ENCODE measurements at regions not wholly inside any gene's neighbourhood (a gene's known extent, or its start where the extent isn't known, plus 50 kb on each side); places are given as distances from the start of the nearest gene placed in this dataset.

- no peak for TF ChIP-seq CTCF (IDR thresholded peaks at IDR 0.05; ENCODE audit: partially characterized antibody, unreplicated experiment)
- DNase-seq, result no peak
- H3K27ac Mint-ChIP-seq (ENCODE audit: unreplicated experiment), result no peak overlapping the region
- no peaks in the 10 kb centered on the region for H3K27me3 Mint-ChIP-seq (ENCODE audit: unreplicated experiment)
- no peak overlapping the region for H3K4me3 Mint-ChIP-seq (ENCODE audit: unreplicated experiment)
- H3K4me1 Mint-ChIP-seq (ENCODE audit: low read depth, unreplicated experiment), result peaks cover 7% of the 10 kb centered on the region
- H3K36me3 Mint-ChIP-seq (ENCODE audit: unreplicated experiment), result no peaks in the 10 kb centered on the region
- peaks cover 2% of the 10 kb centered on the region for H3K9me3 Mint-ChIP-seq (ENCODE audit: unreplicated experiment)
These were observed 399.0 kb upstream of the BRINP1 start for GRCh38 chr9:119768266-119768665.

- DNase-seq, result no peak
- no peaks in the 10 kb centered on the region for H3K27me3 Mint-ChIP-seq (ENCODE audit: unreplicated experiment)
- H3K4me1 Mint-ChIP-seq (ENCODE audit: low read depth, unreplicated experiment), result peaks cover 7% of the 10 kb centered on the region
- H3K36me3 Mint-ChIP-seq (ENCODE audit: unreplicated experiment), result no peaks in the 10 kb centered on the region
- H3K9me3 Mint-ChIP-seq (ENCODE audit: unreplicated experiment), result peaks cover 2% of the 10 kb centered on the region
- H3K4me3 Mint-ChIP-seq (ENCODE audit: unreplicated experiment), result no peak overlapping the region
- TF ChIP-seq CTCF (IDR thresholded peaks at IDR 0.05; ENCODE audit: partially characterized antibody, unreplicated experiment), result no peak
- no peak overlapping the region for H3K27ac Mint-ChIP-seq (ENCODE audit: unreplicated experiment)
These were observed 396.5 kb upstream of the BRINP1 start for GRCh38 chr9:119765632-119766175.

- TF ChIP-seq CTCF (IDR thresholded peaks at IDR 0.05; ENCODE audit: partially characterized antibody, unreplicated experiment), result no peak
- Mint-ChIP-seq H3K4me1 (ENCODE audit: low read depth, unreplicated experiment) (peaks cover 3% of the 10 kb centered on the region), H3K36me3 (ENCODE audit: unreplicated experiment) (no peaks in the 10 kb centered on the region), H3K9me3 (ENCODE audit: unreplicated experiment) (peaks cover 2% of the 10 kb centered on the region), H3K4me3 (ENCODE audit: unreplicated experiment) (no peak overlapping the region), H3K27ac (ENCODE audit: unreplicated experiment) (no peak overlapping the region), H3K27me3 (ENCODE audit: unreplicated experiment) (no peaks in the 10 kb centered on the region)
- no peak for DNase-seq
These were observed 394.0 kb upstream of the BRINP1 start for GRCh38 chr9:119763260-119763659.

GRCh38 chr9:119761812-119762211, 392.6 kb upstream of the BRINP1 start:
- Mint-ChIP-seq H3K36me3 (ENCODE audit: unreplicated experiment) (no peaks in the 10 kb centered on the region), H3K4me3 (ENCODE audit: unreplicated experiment) (no peak overlapping the region), H3K27ac (ENCODE audit: unreplicated experiment) (no peak overlapping the region), H3K27me3 (ENCODE audit: unreplicated experiment) (no peaks in the 10 kb centered on the region), H3K4me1 (ENCODE audit: low read depth, unreplicated experiment) (no peaks in the 10 kb centered on the region), H3K9me3 (ENCODE audit: unreplicated experiment) (no peaks in the 10 kb centered on the region)
- DNase-seq, result no peak
- no peak for TF ChIP-seq CTCF (IDR thresholded peaks at IDR 0.05; ENCODE audit: partially characterized antibody, unreplicated experiment)

- no peak overlapping the region for H3K27ac Mint-ChIP-seq (ENCODE audit: unreplicated experiment)
- no peak for TF ChIP-seq CTCF (IDR thresholded peaks at IDR 0.05; ENCODE audit: partially characterized antibody, unreplicated experiment)
- H3K4me3 Mint-ChIP-seq (ENCODE audit: unreplicated experiment), result no peak overlapping the region
- DNase-seq, result no peak
- H3K36me3 Mint-ChIP-seq (ENCODE audit: unreplicated experiment), result no peaks in the 10 kb centered on the region
- H3K27me3 Mint-ChIP-seq (ENCODE audit: unreplicated experiment), result no peaks in the 10 kb centered on the region
- no peaks in the 10 kb centered on the region for H3K9me3 Mint-ChIP-seq (ENCODE audit: unreplicated experiment)
- no peaks in the 10 kb centered on the region for H3K4me1 Mint-ChIP-seq (ENCODE audit: low read depth, unreplicated experiment)
These were observed 389.8 kb upstream of the BRINP1 start for GRCh38 chr9:119758990-119759389.

Data from glutamatergic neuron (in vitro differentiated cells).